ENCODE measurements at regions not wholly inside any gene's neighbourhood (a gene's known extent, or its start where the extent isn't known, plus 50 kb on each side); places are given as distances from the start of the nearest gene placed in this dataset.

GRCh38 chr12:66947119-66947518 lies 268.2 kb upstream of the GRIP1 start:
- Histone ChIP-seq H3K4me2 (ENCODE audit: control insufficient read depth, extremely low read depth, insufficient read depth, low read depth, low read length) (no peak overlapping the region), H3K9me3 (ENCODE audit: control insufficient read depth, low read depth, low read length) (no peaks in the 10 kb centered on the region), H3K9me1 (ENCODE audit: control insufficient read depth, extremely low read depth, insufficient read depth, low read length) (no peaks in the 10 kb centered on the region), H3K36me3 (ENCODE audit: control insufficient read depth in 2 of 2, extremely low read depth in 1 of 2, insufficient read depth in 2 of 2, low read length in 2 of 2) (no peaks in the 10 kb centered on the region), H3K27me3 (ENCODE audit: control insufficient read depth, extremely low read depth, insufficient read depth, low read length) (no peaks in the 10 kb centered on the region), H3K4me3 (ENCODE audit: control insufficient read depth in 2 of 3, extremely low read depth in 1 of 3, insufficient read depth in 2 of 3, low read depth in 1 of 3, low read length in 3 of 3) (no peak overlapping the region), H3K79me2 (ENCODE audit: control insufficient read depth, insufficient read depth, low read length) (no peaks in the 10 kb centered on the region), H3K27ac (ENCODE audit: control insufficient read depth, insufficient read depth, low read length) (no peak overlapping the region), H2AFZ (ENCODE audit: control insufficient read depth, low read length) (no peak overlapping the region), H3K9ac (ENCODE audit: control insufficient read depth, extremely low read depth, insufficient read depth, low read length) (no peak overlapping the region), H4K20me1 (ENCODE audit: control insufficient read depth, extremely low read depth, insufficient read depth, low read length) (no peaks in the 10 kb centered on the region), H3K4me1 (ENCODE audit: control insufficient read depth, extremely low read depth, insufficient read depth, low read length) (no peaks in the 10 kb centered on the region)
- FAIRE-seq: no peak
- dilution Hi-C loops (cut with MboI; ENCODE audit: extremely low pct_ligation_motif_present, low sequenced_read_pairs): no loop called here
- no peak for TF ChIP-seq EZH2 (IDR thresholded peaks at IDR 0.05; ENCODE audit: low read length)
- TF ChIP-seq CTCF (optimal IDR thresholded peaks at IDR 0.05 in 1 of 3, IDR thresholded peaks at IDR 0.05 in 1 of 3, conservative IDR thresholded peaks at IDR 0.05 in 1 of 3; ENCODE audit: extremely low read depth in 1 of 3, insufficient read depth in 2 of 3, low read length in 3 of 3): no peak
- no peak for DNase-seq (ENCODE audit: low read depth, low spot score)

DNA sequence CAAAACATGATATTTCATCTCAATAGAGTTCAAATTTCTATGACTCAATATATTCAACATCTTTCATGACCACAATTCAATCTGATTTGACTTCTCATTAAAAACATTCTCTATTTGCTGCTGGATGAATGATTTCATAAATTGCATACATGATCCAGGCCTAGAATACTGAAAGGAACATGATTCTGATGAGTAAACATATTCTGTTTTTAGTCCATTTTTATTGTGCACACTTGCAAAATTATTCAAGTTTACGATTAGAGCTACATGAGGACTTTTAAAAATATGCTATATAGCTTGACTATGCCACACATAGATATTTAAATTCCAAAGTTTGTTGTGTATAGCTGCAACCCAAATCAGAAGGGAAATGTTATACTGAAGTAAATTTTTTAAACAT lies 273.8 kb upstream of the GRIP1 start:
- no peak for FAIRE-seq
- dilution Hi-C loops (cut with MboI; ENCODE audit: extremely low pct_ligation_motif_present, low sequenced_read_pairs): no loop called here
- no peak overlapping the region for H3K9ac ChIP-seq (ENCODE audit: control insufficient read depth, extremely low read depth, insufficient read depth, low read length)
- H3K27ac ChIP-seq (ENCODE audit: control insufficient read depth, insufficient read depth, low read length): no peak overlapping the region
- no peaks in the 10 kb centered on the region for H3K9me1 ChIP-seq (ENCODE audit: control insufficient read depth, extremely low read depth, insufficient read depth, low read length)
- H2AFZ ChIP-seq (ENCODE audit: control insufficient read depth, low read length): no peak overlapping the region
- H3K9me3 ChIP-seq (ENCODE audit: control insufficient read depth, low read depth, low read length): no peaks in the 10 kb centered on the region
- H3K4me1 ChIP-seq (ENCODE audit: control insufficient read depth, extremely low read depth, insufficient read depth, low read length): no peaks in the 10 kb centered on the region
- no peak for TF ChIP-seq CTCF (optimal IDR thresholded peaks at IDR 0.05 in 1 of 3, IDR thresholded peaks at IDR 0.05 in 1 of 3, conservative IDR thresholded peaks at IDR 0.05 in 1 of 3; ENCODE audit: extremely low read depth in 1 of 3, insufficient read depth in 2 of 3, low read length in 3 of 3)
- TF ChIP-seq EZH2 (IDR thresholded peaks at IDR 0.05; ENCODE audit: low read length): no peak
- H3K4me2 ChIP-seq (ENCODE audit: control insufficient read depth, extremely low read depth, insufficient read depth, low read depth, low read length): no peak overlapping the region
- no peak overlapping the region for H3K4me3 ChIP-seq (ENCODE audit: control insufficient read depth in 2 of 3, extremely low read depth in 1 of 3, insufficient read depth in 2 of 3, low read depth in 1 of 3, low read length in 3 of 3)
- no peaks in the 10 kb centered on the region for H3K36me3 ChIP-seq (ENCODE audit: control insufficient read depth in 2 of 2, extremely low read depth in 1 of 2, insufficient read depth in 2 of 2, low read length in 2 of 2)
- no peaks in the 10 kb centered on the region for H3K27me3 ChIP-seq (ENCODE audit: control insufficient read depth, extremely low read depth, insufficient read depth, low read length)
- H3K79me2 ChIP-seq (ENCODE audit: control insufficient read depth, insufficient read depth, low read length): no peaks in the 10 kb centered on the region
- no peak for DNase-seq (ENCODE audit: low read depth, low spot score)
- no peaks in the 10 kb centered on the region for H4K20me1 ChIP-seq (ENCODE audit: control insufficient read depth, extremely low read depth, insufficient read depth, low read length)

Data from keratinocyte (primary cell).